ENCODE measurements at regions not wholly inside any gene's neighbourhood (a gene's known extent, or its start where the extent isn't known, plus 50 kb on each side); places are given as distances from the start of the nearest gene placed in this dataset.

DNA sequence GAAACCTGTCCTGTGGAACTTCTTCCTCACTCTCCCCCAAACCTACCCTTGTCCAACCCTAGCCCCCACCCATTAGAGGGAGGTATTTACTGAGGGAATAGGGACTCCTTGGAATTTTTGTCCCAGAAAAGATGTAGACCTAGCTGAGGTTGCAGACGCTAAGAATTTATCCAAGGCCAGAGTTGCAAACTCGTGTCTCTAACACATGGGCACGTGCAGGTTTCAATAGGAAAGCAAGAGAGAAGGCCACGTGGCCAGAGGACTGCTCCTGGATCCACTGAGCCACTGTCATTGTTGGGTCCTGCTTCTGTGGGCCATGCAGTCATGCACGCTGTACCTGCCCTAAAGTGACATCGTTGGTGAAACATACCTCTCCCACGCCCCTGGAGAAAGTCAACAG is 243.4 kb upstream of the KCNG1 start:
- FAIRE-seq (no peak), ATAC-seq (no peak), DNase-seq (ENCODE audit: extremely low read depth in 1 of 4, low spot score in 3 of 4) (no peak)
- H3K36me3 ChIP-seq (ENCODE audit: control insufficient read depth, insufficient read depth, low read length), result no peaks in the 10 kb centered on the region
- POLR2A ChIA-PET, result interaction anchor here (0.7 kb wide), 1 partner anchor 9 kb away, joined by 4 read pairs; no protein-coding TSS in a partner anchor
- H3K9me1 ChIP-seq (ENCODE audit: control insufficient read depth, insufficient read depth, low read length), result no peaks in the 10 kb centered on the region
- 3% methylated on average over 7 of the region's 7 CpGs for WGBS (ENCODE audit: insufficient coverage, low coverage, missing lambda C conversion rate)
- no peak overlapping the region for H3K4me2 ChIP-seq (ENCODE audit: insufficient read depth, low read length)
- BruUV-seq (replicated peaks), result no TSS peak
- no peaks in the 10 kb centered on the region for H3K4me1 ChIP-seq (replicated peaks in 1 of 2; ENCODE audit: control insufficient read depth in 2 of 2, insufficient read depth in 2 of 2, low read length in 2 of 2)
- intact Hi-C loops (cut with micrococcal nuclease) (no loop called here), in situ Hi-C loops (cut with MboI) (no loop called here)
- H3K9ac ChIP-seq (ENCODE audit: insufficient read depth in 1 of 2, low read depth in 2 of 2, low read length in 2 of 2), result no peak overlapping the region
- TF ChIP-seq, protein P1, sequence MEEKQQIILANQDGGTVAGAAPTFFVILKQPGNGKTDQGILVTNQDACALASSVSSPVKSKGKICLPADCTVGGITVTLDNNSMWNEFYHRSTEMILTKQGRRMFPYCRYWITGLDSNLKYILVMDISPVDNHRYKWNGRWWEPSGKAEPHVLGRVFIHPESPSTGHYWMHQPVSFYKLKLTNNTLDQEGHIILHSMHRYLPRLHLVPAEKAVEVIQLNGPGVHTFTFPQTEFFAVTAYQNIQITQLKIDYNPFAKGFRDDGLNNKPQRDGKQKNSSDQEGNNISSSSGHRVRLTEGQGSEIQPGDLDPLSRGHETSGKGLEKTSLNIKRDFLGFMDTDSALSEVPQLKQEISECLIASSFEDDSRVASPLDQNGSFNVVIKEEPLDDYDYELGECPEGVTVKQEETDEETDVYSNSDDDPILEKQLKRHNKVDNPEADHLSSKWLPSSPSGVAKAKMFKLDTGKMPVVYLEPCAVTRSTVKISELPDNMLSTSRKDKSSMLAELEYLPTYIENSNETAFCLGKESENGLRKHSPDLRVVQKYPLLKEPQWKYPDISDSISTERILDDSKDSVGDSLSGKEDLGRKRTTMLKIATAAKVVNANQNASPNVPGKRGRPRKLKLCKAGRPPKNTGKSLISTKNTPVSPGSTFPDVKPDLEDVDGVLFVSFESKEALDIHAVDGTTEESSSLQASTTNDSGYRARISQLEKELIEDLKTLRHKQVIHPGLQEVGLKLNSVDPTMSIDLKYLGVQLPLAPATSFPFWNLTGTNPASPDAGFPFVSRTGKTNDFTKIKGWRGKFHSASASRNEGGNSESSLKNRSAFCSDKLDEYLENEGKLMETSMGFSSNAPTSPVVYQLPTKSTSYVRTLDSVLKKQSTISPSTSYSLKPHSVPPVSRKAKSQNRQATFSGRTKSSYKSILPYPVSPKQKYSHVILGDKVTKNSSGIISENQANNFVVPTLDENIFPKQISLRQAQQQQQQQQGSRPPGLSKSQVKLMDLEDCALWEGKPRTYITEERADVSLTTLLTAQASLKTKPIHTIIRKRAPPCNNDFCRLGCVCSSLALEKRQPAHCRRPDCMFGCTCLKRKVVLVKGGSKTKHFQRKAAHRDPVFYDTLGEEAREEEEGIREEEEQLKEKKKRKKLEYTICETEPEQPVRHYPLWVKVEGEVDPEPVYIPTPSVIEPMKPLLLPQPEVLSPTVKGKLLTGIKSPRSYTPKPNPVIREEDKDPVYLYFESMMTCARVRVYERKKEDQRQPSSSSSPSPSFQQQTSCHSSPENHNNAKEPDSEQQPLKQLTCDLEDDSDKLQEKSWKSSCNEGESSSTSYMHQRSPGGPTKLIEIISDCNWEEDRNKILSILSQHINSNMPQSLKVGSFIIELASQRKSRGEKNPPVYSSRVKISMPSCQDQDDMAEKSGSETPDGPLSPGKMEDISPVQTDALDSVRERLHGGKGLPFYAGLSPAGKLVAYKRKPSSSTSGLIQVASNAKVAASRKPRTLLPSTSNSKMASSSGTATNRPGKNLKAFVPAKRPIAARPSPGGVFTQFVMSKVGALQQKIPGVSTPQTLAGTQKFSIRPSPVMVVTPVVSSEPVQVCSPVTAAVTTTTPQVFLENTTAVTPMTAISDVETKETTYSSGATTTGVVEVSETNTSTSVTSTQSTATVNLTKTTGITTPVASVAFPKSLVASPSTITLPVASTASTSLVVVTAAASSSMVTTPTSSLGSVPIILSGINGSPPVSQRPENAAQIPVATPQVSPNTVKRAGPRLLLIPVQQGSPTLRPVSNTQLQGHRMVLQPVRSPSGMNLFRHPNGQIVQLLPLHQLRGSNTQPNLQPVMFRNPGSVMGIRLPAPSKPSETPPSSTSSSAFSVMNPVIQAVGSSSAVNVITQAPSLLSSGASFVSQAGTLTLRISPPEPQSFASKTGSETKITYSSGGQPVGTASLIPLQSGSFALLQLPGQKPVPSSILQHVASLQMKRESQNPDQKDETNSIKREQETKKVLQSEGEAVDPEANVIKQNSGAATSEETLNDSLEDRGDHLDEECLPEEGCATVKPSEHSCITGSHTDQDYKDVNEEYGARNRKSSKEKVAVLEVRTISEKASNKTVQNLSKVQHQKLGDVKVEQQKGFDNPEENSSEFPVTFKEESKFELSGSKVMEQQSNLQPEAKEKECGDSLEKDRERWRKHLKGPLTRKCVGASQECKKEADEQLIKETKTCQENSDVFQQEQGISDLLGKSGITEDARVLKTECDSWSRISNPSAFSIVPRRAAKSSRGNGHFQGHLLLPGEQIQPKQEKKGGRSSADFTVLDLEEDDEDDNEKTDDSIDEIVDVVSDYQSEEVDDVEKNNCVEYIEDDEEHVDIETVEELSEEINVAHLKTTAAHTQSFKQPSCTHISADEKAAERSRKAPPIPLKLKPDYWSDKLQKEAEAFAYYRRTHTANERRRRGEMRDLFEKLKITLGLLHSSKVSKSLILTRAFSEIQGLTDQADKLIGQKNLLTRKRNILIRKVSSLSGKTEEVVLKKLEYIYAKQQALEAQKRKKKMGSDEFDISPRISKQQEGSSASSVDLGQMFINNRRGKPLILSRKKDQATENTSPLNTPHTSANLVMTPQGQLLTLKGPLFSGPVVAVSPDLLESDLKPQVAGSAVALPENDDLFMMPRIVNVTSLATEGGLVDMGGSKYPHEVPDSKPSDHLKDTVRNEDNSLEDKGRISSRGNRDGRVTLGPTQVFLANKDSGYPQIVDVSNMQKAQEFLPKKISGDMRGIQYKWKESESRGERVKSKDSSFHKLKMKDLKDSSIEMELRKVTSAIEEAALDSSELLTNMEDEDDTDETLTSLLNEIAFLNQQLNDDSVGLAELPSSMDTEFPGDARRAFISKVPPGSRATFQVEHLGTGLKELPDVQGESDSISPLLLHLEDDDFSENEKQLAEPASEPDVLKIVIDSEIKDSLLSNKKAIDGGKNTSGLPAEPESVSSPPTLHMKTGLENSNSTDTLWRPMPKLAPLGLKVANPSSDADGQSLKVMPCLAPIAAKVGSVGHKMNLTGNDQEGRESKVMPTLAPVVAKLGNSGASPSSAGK (IDR thresholded peaks at IDR 0.05), result peak; percentile 10; the same call in 1 of the 2 replicates
- no peak for TF ChIP-seq STAT5B (CRISPR knock-in tag; IDR thresholded peaks at IDR 0.05)
- TF ChIP-seq SRF (CRISPR knock-in tag; IDR thresholded peaks at IDR 0.05), result no peak
- no peak for TF ChIP-seq RFX5 (IDR thresholded peaks at IDR 0.05; ENCODE audit: low read depth, low read length)
- no peak overlapping the region for H2AFZ ChIP-seq (ENCODE audit: low read depth, low read length)
- no peaks in the 10 kb centered on the region for H3K9me3 ChIP-seq (replicated peaks; ENCODE audit: control insufficient read depth, insufficient read depth, low read depth, low read length)
- peaks cover 13 to 27% of the 10 kb centered on the region in 2 experiments; a peak in 4 of 5 replicates for H3K27me3 ChIP-seq (ENCODE audit: control insufficient read depth in 2 of 2, insufficient read depth in 2 of 2, low read length in 2 of 2)
- CTCF ChIA-PET (ENCODE audit: low intra/inter-chr PET ratio), result no interaction called here
- no peaks in the 10 kb centered on the region for H3K79me2 ChIP-seq (ENCODE audit: control insufficient read depth, insufficient read depth, low read length)
- H3K27ac ChIP-seq (ENCODE audit: extremely low read depth, low read depth, low read length), result no peak overlapping the region
- H4K20me1 ChIP-seq (replicated peaks; ENCODE audit: control insufficient read depth, insufficient read depth, low read length), result no peaks in the 10 kb centered on the region
- no peak overlapping the region for H3K4me3 ChIP-seq

Data from K562 (cell line).